ENCODE measurements at regions not wholly inside any gene's neighbourhood (a gene's known extent, or its start where the extent isn't known, plus 50 kb on each side); places are given as distances from the start of the nearest gene placed in this dataset.

DNA sequence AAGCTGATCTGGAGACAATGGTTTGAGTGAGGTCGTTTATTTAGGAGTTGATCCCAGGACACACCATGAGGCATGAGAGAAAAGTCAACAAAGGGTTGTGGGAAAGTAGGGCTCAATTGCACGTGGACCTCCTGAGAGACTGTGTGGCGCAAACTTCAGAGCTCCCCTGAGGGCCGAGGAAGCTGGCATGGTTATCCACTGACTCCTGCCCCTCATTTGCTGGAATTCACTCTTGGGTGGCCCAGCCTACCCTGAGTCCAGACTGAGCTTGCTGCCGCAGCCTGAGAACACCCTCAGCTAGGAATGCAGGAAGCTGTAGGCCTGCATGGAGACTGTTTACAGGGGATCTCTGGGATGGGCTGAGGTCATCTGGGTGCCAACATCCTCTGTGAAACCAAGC is 301.0 kb downstream of the RWDD3 start:
- no peak for TF ChIP-seq DNMT1 (CRISPR knock-in tag; IDR thresholded peaks at IDR 0.05)
- TF ChIP-seq, protein P1, sequence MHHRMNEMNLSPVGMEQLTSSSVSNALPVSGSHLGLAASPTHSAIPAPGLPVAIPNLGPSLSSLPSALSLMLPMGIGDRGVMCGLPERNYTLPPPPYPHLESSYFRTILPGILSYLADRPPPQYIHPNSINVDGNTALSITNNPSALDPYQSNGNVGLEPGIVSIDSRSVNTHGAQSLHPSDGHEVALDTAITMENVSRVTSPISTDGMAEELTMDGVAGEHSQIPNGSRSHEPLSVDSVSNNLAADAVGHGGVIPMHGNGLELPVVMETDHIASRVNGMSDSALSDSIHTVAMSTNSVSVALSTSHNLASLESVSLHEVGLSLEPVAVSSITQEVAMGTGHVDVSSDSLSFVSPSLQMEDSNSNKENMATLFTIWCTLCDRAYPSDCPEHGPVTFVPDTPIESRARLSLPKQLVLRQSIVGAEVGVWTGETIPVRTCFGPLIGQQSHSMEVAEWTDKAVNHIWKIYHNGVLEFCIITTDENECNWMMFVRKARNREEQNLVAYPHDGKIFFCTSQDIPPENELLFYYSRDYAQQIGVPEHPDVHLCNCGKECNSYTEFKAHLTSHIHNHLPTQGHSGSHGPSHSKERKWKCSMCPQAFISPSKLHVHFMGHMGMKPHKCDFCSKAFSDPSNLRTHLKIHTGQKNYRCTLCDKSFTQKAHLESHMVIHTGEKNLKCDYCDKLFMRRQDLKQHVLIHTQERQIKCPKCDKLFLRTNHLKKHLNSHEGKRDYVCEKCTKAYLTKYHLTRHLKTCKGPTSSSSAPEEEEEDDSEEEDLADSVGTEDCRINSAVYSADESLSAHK (CRISPR knock-in tag; IDR thresholded peaks at IDR 0.05; ENCODE audit: borderline replicate concordance) = no peak
- TF ChIP-seq ZNF326 (CRISPR knock-in tag; IDR thresholded peaks at IDR 0.05; ENCODE audit: borderline replicate concordance) = no peak
- no peak for TF ChIP-seq MBNL3 (CRISPR knock-in tag; conservative IDR thresholded peaks at IDR 0.05)
